Fibroblast of lung (primary cell): ENCODE measurements at regions not wholly inside any gene's neighbourhood (a gene's known extent, or its start where the extent isn't known, plus 50 kb on each side); places are given as distances from the start of the nearest gene placed in this dataset.
"Not testable (repeated sequence)": the region's sequence is repeated elsewhere in the genome, so short reads cannot be mapped to it uniquely, and the experiment has no call there.

Source experiments
- DNase-seq, 2 donors: peaks; one replicate each; pipeline versions ENCODE4 v3.0.0 to v3.0.0-alpha.2; 2010; ENCODE audit warnings: low read depth in 2 of 2
- H2AFZ ChIP-seq: 2 replicates; pipeline ENCODE4 v1.5.1; 2012; ENCODE audit warnings: low read length, control low read depth, inconsistent platforms
- H3K27ac ChIP-seq: 2 replicates; pipeline ENCODE4 v1.5.1; 2011; ENCODE audit warnings: low read length, control low read depth; ENCODE audit not compliant: insufficient read depth
- H3K27me3 ChIP-seq: 2 replicates; pipeline ENCODE4 v1.5.1; 2011; ENCODE audit warnings: mild to moderate bottlenecking, low read length; ENCODE audit not compliant: control insufficient read depth, insufficient read depth
- H3K36me3 ChIP-seq: 2 replicates; pipeline ENCODE4 v1.5.1; 2011; ENCODE audit warnings: low read length; ENCODE audit not compliant: control insufficient read depth, insufficient read depth
- H3K4me1 ChIP-seq: 2 replicates; pipeline ENCODE4 v1.5.1; 2011; ENCODE audit warnings: low read length; ENCODE audit not compliant: control insufficient read depth, insufficient read depth; ENCODE audit errors: extremely low read depth
- H3K4me2 ChIP-seq: 2 replicates; pipeline ENCODE4 v1.5.1; 2011; ENCODE audit warnings: low read length, control low read depth; ENCODE audit not compliant: insufficient read depth; ENCODE audit errors: extremely low read depth
- H3K4me3 ChIP-seq, 4 experiments: fragments of 200-600 bp in 1 of 4; sonication (generic) in 1 of 4; replicated peaks in 1 of 4; 2 replicates each; pipeline ENCODE4 v1.5.1; 2011 to 2016; ENCODE audit warnings: low read length in 4 of 4, low read depth in 3 of 4, mild to moderate bottlenecking in 3 of 4, control low read depth in 2 of 4, inconsistent platforms in 1 of 4, mixed read lengths in 1 of 4; ENCODE audit not compliant: insufficient read depth in 1 of 4; ENCODE audit errors: control extremely low read depth in 1 of 4
- H3K79me2 ChIP-seq: 2 replicates; pipeline ENCODE4 v1.5.1; 2012; ENCODE audit warnings: mild to moderate bottlenecking, low read length, inconsistent platforms; ENCODE audit not compliant: control insufficient read depth, insufficient read depth
- H3K9ac ChIP-seq: 2 replicates; pipeline ENCODE4 v1.5.1; 2011; ENCODE audit warnings: mild to moderate bottlenecking, low read length, control low read depth; ENCODE audit not compliant: insufficient read depth
- H3K9me3 ChIP-seq: 2 replicates; pipeline ENCODE4 v1.5.1; 2012; ENCODE audit warnings: low read depth, low read length; ENCODE audit not compliant: control insufficient read depth, insufficient read depth
- H4K20me1 ChIP-seq: 2 replicates; pipeline ENCODE4 v1.5.1; 2011; ENCODE audit warnings: low read length; ENCODE audit not compliant: control insufficient read depth, insufficient read depth; ENCODE audit errors: extremely low read depth
- CTCF ChIP-seq, 2 donors: IDR thresholded peaks in 1 of 2; conservative IDR thresholded peaks in 1 of 2; 1 replicate in 1 of 2; 2 replicates in 1 of 2; pipeline ENCODE4 v1.5.1; 2011 to 2012; ENCODE audit warnings: low read length in 2 of 2, control low read depth in 1 of 2, inconsistent platforms in 1 of 2, low read depth in 1 of 2, mild to moderate bottlenecking in 1 of 2
- EZH2 ChIP-seq: IDR thresholded peaks from 2 replicates; pipeline ENCODE4 v1.5.1; 2012; ENCODE audit warnings: low read length, control low read depth, mild to moderate bottlenecking; ENCODE audit errors: missing control alignments

- H3K4me3 ChIP-seq, result no peak overlapping the region
- no peaks in the 10 kb centered on the region for H3K79me2 ChIP-seq
- TF ChIP-seq CTCF (conservative IDR thresholded peaks at IDR 0.05 in 1 of 2, IDR thresholded peaks at IDR 0.05 in 1 of 2; ENCODE audit: low read depth in 1 of 2, low read length in 2 of 2) (no peak), EZH2 (no peak)
- no peaks in the 10 kb centered on the region for H3K36me3 ChIP-seq
- H3K9ac ChIP-seq, result no peak overlapping the region
- no peaks in the 10 kb centered on the region for H4K20me1 ChIP-seq
- no peaks in the 10 kb centered on the region for H3K9me3 ChIP-seq
- no peak overlapping the region for H2AFZ ChIP-seq
- peaks cover 9% of the 10 kb centered on the region for H3K4me1 ChIP-seq
- H3K27ac ChIP-seq, result peak overlapping the region; percentile 10
- no peak for DNase-seq
- no peaks in the 10 kb centered on the region for H3K27me3 ChIP-seq
- H3K4me2 ChIP-seq, result no peak overlapping the region
Measured at GRCh38 chr16:29156511-29156910, 171.7 kb downstream of the LAT start.

- not testable (repeated sequence) for H3K27me3 ChIP-seq, H3K9me3 ChIP-seq, H3K4me2 ChIP-seq, H3K4me3 ChIP-seq, H2AFZ ChIP-seq, H3K4me1 ChIP-seq, H3K79me2 ChIP-seq, H3K27ac ChIP-seq, H3K9ac ChIP-seq, H3K36me3 ChIP-seq, H4K20me1 ChIP-seq, DNase-seq
Measured at GRCh38 chr16:29155866-29156200, 171.0 kb downstream of the LAT start.

DNA sequence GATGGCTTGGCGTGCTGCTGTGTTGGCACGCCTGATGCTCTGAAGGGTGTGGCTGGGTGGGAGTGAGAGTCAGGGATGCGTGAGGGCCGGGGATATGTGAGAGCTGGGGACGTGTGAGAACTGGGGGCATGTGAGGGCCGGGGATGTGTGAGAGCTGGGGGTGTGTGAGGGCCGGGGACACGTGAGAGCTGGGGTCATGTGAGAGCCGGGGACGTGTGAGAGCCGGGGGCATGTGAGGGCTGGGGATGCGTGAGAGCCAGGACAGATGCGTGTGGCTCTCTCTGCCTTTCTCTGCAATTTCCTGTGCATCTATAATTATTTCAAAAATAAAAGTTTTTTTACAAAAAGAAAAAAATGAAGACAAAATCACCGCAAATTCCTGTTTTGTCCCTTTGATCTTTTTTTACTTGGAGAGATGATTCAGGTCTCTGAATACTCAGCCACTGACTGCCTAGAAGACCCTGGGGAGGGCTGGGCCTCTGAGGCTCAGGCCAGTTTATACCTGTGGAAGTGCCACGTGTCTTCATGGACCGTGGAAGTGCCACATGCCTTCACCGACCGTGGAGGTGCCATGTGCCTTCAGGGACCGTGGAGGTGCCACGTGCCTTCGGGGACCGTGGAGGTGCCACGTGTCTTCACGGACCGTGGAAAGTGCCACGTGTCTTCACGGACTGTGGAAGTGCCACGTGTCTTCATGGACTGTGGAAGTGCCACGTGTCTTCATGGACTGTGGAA is 170.4 kb downstream of the LAT start:
- H3K79me2 ChIP-seq, H4K20me1 ChIP-seq, H3K4me2 ChIP-seq, H3K9ac ChIP-seq, H3K9me3 ChIP-seq, DNase-seq, H3K27ac ChIP-seq, H3K27me3 ChIP-seq, H3K36me3 ChIP-seq, H2AFZ ChIP-seq, H3K4me3 ChIP-seq, H3K4me1 ChIP-seq: not testable (repeated sequence)

DNA sequence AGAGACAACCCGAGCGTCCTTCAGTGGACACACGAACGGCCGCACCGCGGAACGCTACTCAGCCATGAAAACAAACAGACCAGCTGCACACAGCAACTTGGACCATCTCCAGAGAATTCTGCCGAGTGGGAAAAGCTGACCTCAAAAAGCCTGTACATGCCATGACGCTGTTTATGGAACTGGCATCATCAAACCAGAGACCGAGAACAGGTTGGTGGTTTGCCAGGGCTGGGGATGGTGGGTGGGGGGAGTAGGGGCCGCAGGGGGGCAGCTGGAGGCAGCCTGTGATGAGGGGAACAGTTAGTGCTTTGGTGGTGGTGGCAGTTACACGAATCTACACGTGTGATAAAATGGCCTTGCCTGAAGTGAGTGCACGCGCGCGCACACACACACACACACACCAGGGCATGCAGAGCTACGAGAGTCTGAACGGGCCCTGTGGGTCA is 169.8 kb downstream of the LAT start:
- DNase-seq, result peak; percentile 41 to 79
- no peaks in the 10 kb centered on the region for H3K9me3 ChIP-seq
- no peak overlapping the region for H3K4me2 ChIP-seq
- peaks cover 9% of the 10 kb centered on the region for H3K4me1 ChIP-seq
- H2AFZ ChIP-seq, result no peak overlapping the region
- H3K4me3 ChIP-seq, result no peak overlapping the region
- H3K79me2 ChIP-seq, result no peaks in the 10 kb centered on the region
- H3K27ac ChIP-seq, result no peak overlapping the region
- no peak for TF ChIP-seq CTCF (conservative IDR thresholded peaks at IDR 0.05 in 1 of 2, IDR thresholded peaks at IDR 0.05 in 1 of 2; ENCODE audit: low read depth in 1 of 2, low read length in 2 of 2)
- no peak for TF ChIP-seq EZH2
- H3K9ac ChIP-seq, result no peak overlapping the region
- no peaks in the 10 kb centered on the region for H3K27me3 ChIP-seq
- H3K36me3 ChIP-seq, result no peaks in the 10 kb centered on the region
- no peaks in the 10 kb centered on the region for H4K20me1 ChIP-seq
